HepG2 (cell line): ENCODE measurements at regions not wholly inside any gene's neighbourhood (a gene's known extent, or its start where the extent isn't known, plus 50 kb on each side); places are given as distances from the start of the nearest gene placed in this dataset.

Experiments used
- ATAC-seq: fragments of 200-7000 bp; cut with Tn5 transposase; 3 replicates; pipeline ENCODE4 v1.9.1; 2020; ENCODE audit warnings: mild to moderate bottlenecking, moderate library complexity
- BruUV-seq: library from RNA; stranded (reverse); fragments of 400-500 nt; replicated peaks from 2 replicates; lab custom pipeline; 2021; lab: Mats Ljungman, UMichigan
- CTCF ChIA-PET: fragments of 300-600 bp; formaldehyde crosslinking; extraction: SDS; loops from one replicate; lab custom pipeline; 2021; ENCODE audit warnings: low total read pairs, inconsistent platforms, low intra/inter-chr PET ratio; lab: Yijun Ruan, JAX
- POLR2A ChIA-PET: fragments of 350-600 bp; sonication (Branson Sonifier 250); formaldehyde crosslinking; loops from one replicate; lab custom pipeline; 2020; ENCODE audit warnings: antibody characterized with exemption, inconsistent platforms; lab: Yijun Ruan, JAX
- DNase-seq: peaks from one replicate; pipeline ENCODE4 v3.0.0-alpha.2; 2015; ENCODE audit warnings: low spot score
- FAIRE-seq: peaks from 3 replicates; lab custom pipeline; 2011; peaks lifted over from hg19 to GRCh38; lab: Jason Lieb, UNC
- H2AFZ ChIP-seq: one replicate; pipeline ENCODE4 v1.6.1; 2011; ENCODE audit warnings: low read length, inconsistent platforms
- H3K27ac ChIP-seq: fragments of 300-600 bp; 3 replicates; pipeline ENCODE4 v1.8.0; 2011; ENCODE audit warnings: mixed run types, mild to moderate bottlenecking, mixed read lengths, low read length, inconsistent platforms; ENCODE audit not compliant: insufficient read depth; ENCODE audit errors: extremely low read length
- H3K27me3 ChIP-seq, 2 experiments: fragments of 200-600 bp in 1 of 2; 2 replicates in 1 of 2; 3 replicates in 1 of 2; pipeline versions ENCODE4 v1.6.0 to v1.8.0; 2011; ENCODE audit warnings: low read length in 2 of 2, mild to moderate bottlenecking in 2 of 2, moderate library complexity in 2 of 2, inconsistent platforms in 1 of 2; ENCODE audit not compliant: insufficient read depth in 2 of 2, control insufficient read depth in 1 of 2
- H3K36me3 ChIP-seq, 2 experiments: fragments of 200-600 bp in 1 of 2; replicated peaks in 1 of 2; 2 replicates in 1 of 2; 3 replicates in 1 of 2; pipeline versions ENCODE4 v1.5.1 to v1.8.0; 2011; ENCODE audit warnings: low read length in 2 of 2, inconsistent platforms in 1 of 2; ENCODE audit not compliant: insufficient read depth in 2 of 2, control insufficient read depth in 1 of 2
- H3K4me1 ChIP-seq: 2 replicates; pipeline ENCODE4 v1.5.1; 2012; ENCODE audit warnings: low read length, inconsistent platforms; ENCODE audit not compliant: insufficient read depth
- H3K4me2 ChIP-seq: 2 replicates; pipeline ENCODE4 v1.6.0; 2011; ENCODE audit warnings: low read depth, low read length, inconsistent platforms
- H3K4me3 ChIP-seq, 3 experiments: fragments of 200-600 bp in 1 of 3; sonication (generic), shearing (Covaris generic) in 1 of 3; replicated peaks in 1 of 3; 2 replicates each; pipeline ENCODE4 v1.5.1; 2011 to 2016; ENCODE audit warnings: low read length in 3 of 3, inconsistent platforms in 2 of 3, low read depth in 2 of 3, mild to moderate bottlenecking in 2 of 3, control low read depth in 1 of 3, mixed read lengths in 1 of 3; ENCODE audit not compliant: insufficient read depth in 1 of 3
- H3K79me2 ChIP-seq: one replicate; pipeline ENCODE4 v1.6.1; 2011; ENCODE audit warnings: low read length, inconsistent platforms; ENCODE audit not compliant: insufficient read depth
- H3K9ac ChIP-seq: 2 replicates; pipeline ENCODE4 v1.6.0; 2011; ENCODE audit warnings: mild to moderate bottlenecking, low read depth, low read length, inconsistent platforms; ENCODE audit not compliant: insufficient read depth
- H3K9me3 ChIP-seq: 2 replicates; pipeline ENCODE4 v1.5.1; 2012; ENCODE audit warnings: mild to moderate bottlenecking, low read length
- H4K20me1 ChIP-seq: 2 replicates; pipeline ENCODE4 v1.6.0; 2011; ENCODE audit warnings: inconsistent platforms, mild to moderate bottlenecking, low read length, moderate library complexity; ENCODE audit not compliant: insufficient read depth
- GABPB1 ChIP-seq: IDR thresholded peaks from 2 replicates; pipeline ENCODE4 v1.6.1; 2016; ENCODE audit warnings: mild to moderate bottlenecking, missing genetic modification reagents, moderate library complexity, missing compliant biosample characterization
- ISL2 ChIP-seq: sonication (generic); formaldehyde crosslinking; IDR thresholded peaks from 2 replicates; pipeline ENCODE4 v1.5.0; 2020; ENCODE audit warnings: missing genetic modification reagents
- KDM1A ChIP-seq: IDR thresholded peaks from 2 replicates; pipeline ENCODE4 v1.6.1; 2016; ENCODE audit warnings: missing compliant biosample characterization
- MAFG ChIP-seq: sonication (generic); formaldehyde crosslinking; IDR thresholded peaks from 2 replicates; pipeline ENCODE4 v1.5.1; 2020; ENCODE audit warnings: mild to moderate bottlenecking, missing genetic modification reagents
- SIN3A ChIP-seq: IDR thresholded peaks from 2 replicates; pipeline ENCODE4 v1.6.1; 2011; ENCODE audit warnings: low read depth, mild to moderate bottlenecking, control low read depth, low read length, borderline replicate concordance
- TEAD2 ChIP-seq: sonication (generic); formaldehyde crosslinking; IDR thresholded peaks from 2 replicates; pipeline ENCODE4 v1.9.0; 2021; ENCODE audit warnings: missing genetic modification reagents
- ZMYM3 ChIP-seq: sonication (generic); formaldehyde crosslinking; IDR thresholded peaks from 2 replicates; pipeline ENCODE4 v1.5.1; 2020; ENCODE audit warnings: mild to moderate bottlenecking, missing genetic modification reagents
- ZNF230 ChIP-seq: sonication (generic); formaldehyde crosslinking; IDR thresholded peaks from 2 replicates; pipeline ENCODE4 v1.4.0; 2020; ENCODE audit warnings: mild to moderate bottlenecking, missing genetic modification reagents
- ZNF256 ChIP-seq: sonication (generic); formaldehyde crosslinking; conservative IDR thresholded peaks from 2 replicates; pipeline ENCODE4 v1.4.0; 2020; ENCODE audit warnings: missing genetic modification reagents
- ZNF44 ChIP-seq: sonication (generic); formaldehyde crosslinking; IDR thresholded peaks from 2 replicates; pipeline ENCODE4 v1.5.1; 2020; ENCODE audit warnings: mild to moderate bottlenecking, missing genetic modification reagents
- ZNF484 ChIP-seq: sonication (generic); formaldehyde crosslinking; IDR thresholded peaks from 2 replicates; pipeline ENCODE4 v1.5.1; 2020; ENCODE audit warnings: mild to moderate bottlenecking, low read depth, missing genetic modification reagents, borderline replicate concordance
- ZNF546 ChIP-seq: sonication (generic); formaldehyde crosslinking; conservative IDR thresholded peaks from 2 replicates; pipeline ENCODE4 v1.8.1; 2023; ENCODE audit warnings: mild to moderate bottlenecking, missing genetic modification reagents
- WGBS: methylation state at CpG from one replicate; pipeline ENCODE4 v1.1.6; 2017; ENCODE audit warnings: low lambda C conversion rate; 5-methylcytosine and 5-hydroxymethylcytosine counted together
- in situ Hi-C: cut with HindIII; loops from 2 replicates; pipeline ENCODE4 v1.10.0; 2017; ENCODE audit warnings: low pct_unique_long_range_greater_than_20kb; ENCODE audit not compliant: extremely low pct_ligation_motif_present
- intact Hi-C: fragments of 100-400 bp; cut with micrococcal nuclease; formaldehyde crosslinking; loops from one replicate; pipeline ENCODE4 v1.10.0; 2022; ENCODE audit not compliant: unreplicated experiment
- TF ChIP-seq, protein P1 (sequence below): sonication (generic); formaldehyde crosslinking; IDR thresholded peaks from 2 replicates; pipeline ENCODE4 v1.4.0; 2020; ENCODE audit warnings: mild to moderate bottlenecking, missing genetic modification reagents
- TF ChIP-seq, protein P2 (sequence below): sonication (generic); formaldehyde crosslinking; conservative IDR thresholded peaks from 2 replicates; pipeline ENCODE4 v1.4.0; 2020; ENCODE audit warnings: missing genetic modification reagents
- TF ChIP-seq, protein P3 (sequence below): sonication (generic); formaldehyde crosslinking; IDR thresholded peaks from 2 replicates; pipeline ENCODE4 v1.4.0; 2020; ENCODE audit warnings: missing genetic modification reagents
- TF ChIP-seq, protein P4 (sequence below): fragments of 450-650 bp; IDR thresholded peaks from 2 replicates; pipeline ENCODE4 v1.6.1; 2017; ENCODE audit warnings: mild to moderate bottlenecking

DNA sequence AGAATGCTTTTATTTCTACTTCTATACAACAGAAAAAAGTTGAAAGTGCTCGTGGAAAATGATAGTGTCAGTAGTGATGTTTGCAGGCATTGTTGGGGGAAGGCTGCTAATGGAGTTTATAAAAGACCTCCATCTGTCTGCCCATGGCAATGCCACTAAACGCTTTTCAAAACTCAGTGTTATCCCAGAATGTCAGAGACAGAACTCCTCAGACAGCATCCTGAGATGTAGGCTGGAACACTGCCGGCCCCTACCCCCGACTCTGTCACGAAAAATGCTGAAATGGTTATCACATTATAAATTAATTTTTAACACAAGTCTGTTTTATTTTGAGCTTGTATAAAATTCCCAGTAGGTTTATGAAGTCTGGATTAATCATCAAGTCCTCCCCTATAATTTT is 128.9 kb downstream of the HS3ST1 start:
- 5% methylated on average over 5 of the region's 5 CpGs for WGBS
- FAIRE-seq: no peak
- no peak overlapping the region for H3K4me3 ChIP-seq
- no TSS peak for BruUV-seq
- TF ChIP-seq ISL2 (CRISPR knock-in tag) (no peak), ZNF484 (CRISPR knock-in tag) (no peak)
- TF ChIP-seq, protein P1, sequence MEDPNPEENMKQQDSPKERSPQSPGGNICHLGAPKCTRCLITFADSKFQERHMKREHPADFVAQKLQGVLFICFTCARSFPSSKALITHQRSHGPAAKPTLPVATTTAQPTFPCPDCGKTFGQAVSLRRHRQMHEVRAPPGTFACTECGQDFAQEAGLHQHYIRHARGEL (CRISPR knock-in tag): no peak
- no peaks in the 10 kb centered on the region for H4K20me1 ChIP-seq
- intact Hi-C loops (no loop called here), in situ Hi-C loops (no loop called here)
- H3K4me2 ChIP-seq: no peak overlapping the region
- H3K4me1 ChIP-seq: no peaks in the 10 kb centered on the region
- no peaks in the 10 kb centered on the region for H3K79me2 ChIP-seq
- H3K27ac ChIP-seq: no peak overlapping the region
- no peak overlapping the region for H3K9ac ChIP-seq
- ATAC-seq: no peak
- no peak overlapping the region for H2AFZ ChIP-seq
- no peaks in the 10 kb centered on the region for H3K27me3 ChIP-seq
- no peak for DNase-seq
- H3K36me3 ChIP-seq: no peaks in the 10 kb centered on the region
- peaks cover 51% of the 10 kb centered on the region for H3K9me3 ChIP-seq
- CTCF ChIA-PET: no interaction called here
- POLR2A ChIA-PET: no interaction called here

DNA sequence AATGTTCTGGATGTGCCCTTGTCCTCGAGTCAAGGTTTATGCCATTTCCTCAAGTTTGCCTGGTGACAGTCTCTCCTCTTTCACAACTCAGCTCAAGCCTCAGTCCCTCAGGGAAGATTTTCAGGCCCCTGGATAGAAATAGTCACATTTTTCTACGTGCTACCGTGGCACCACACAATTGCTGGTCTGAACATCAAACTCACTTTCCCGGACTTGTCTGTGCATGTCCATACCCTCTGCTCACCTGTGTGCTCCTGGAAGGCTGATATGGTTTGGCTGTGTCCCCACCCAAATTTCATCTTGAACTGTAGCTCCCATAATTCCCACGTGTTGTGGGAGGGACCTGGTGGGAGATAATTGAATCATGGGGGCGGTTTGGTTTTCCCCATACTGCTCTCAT is 129.7 kb downstream of the HS3ST1 start:
- no TSS peak for BruUV-seq
- Histone ChIP-seq H3K9me3 (peaks cover 43% of the 10 kb centered on the region), H3K9ac (no peak overlapping the region), H3K4me1 (no peaks in the 10 kb centered on the region), H3K4me2 (no peak overlapping the region), H3K79me2 (no peaks in the 10 kb centered on the region), H4K20me1 (no peaks in the 10 kb centered on the region), H3K27me3 (no peaks in the 10 kb centered on the region), H3K4me3 (no peak overlapping the region), H3K36me3 (no peaks in the 10 kb centered on the region), H2AFZ (no peak overlapping the region), H3K27ac (no peak overlapping the region)
- in situ Hi-C loops: no loop called here
- 12% methylated on average over 6 of the region's 6 CpGs for WGBS
- POLR2A ChIA-PET: no interaction called here
- DNase-seq (no peak), FAIRE-seq (no peak), ATAC-seq (no peak)
- CTCF ChIA-PET: no interaction called here
- intact Hi-C loops: no loop called here
- TF ChIP-seq, protein P2, sequence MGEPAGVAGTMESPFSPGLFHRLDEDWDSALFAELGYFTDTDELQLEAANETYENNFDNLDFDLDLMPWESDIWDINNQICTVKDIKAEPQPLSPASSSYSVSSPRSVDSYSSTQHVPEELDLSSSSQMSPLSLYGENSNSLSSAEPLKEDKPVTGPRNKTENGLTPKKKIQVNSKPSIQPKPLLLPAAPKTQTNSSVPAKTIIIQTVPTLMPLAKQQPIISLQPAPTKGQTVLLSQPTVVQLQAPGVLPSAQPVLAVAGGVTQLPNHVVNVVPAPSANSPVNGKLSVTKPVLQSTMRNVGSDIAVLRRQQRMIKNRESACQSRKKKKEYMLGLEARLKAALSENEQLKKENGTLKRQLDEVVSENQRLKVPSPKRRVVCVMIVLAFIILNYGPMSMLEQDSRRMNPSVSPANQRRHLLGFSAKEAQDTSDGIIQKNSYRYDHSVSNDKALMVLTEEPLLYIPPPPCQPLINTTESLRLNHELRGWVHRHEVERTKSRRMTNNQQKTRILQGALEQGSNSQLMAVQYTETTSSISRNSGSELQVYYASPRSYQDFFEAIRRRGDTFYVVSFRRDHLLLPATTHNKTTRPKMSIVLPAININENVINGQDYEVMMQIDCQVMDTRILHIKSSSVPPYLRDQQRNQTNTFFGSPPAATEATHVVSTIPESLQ (CRISPR knock-in tag): no peak
- TF ChIP-seq GABPB1 (no peak), KDM1A (CRISPR knock-in tag) (no peak), SIN3A (no peak), MAFG (CRISPR knock-in tag) (no peak), TEAD2 (CRISPR knock-in tag) (no peak), ZNF546 (no peak), ZNF256 (no peak), ZMYM3 (CRISPR knock-in tag) (no peak), ZNF230 (CRISPR knock-in tag) (no peak), ZNF44 (no peak)
- TF ChIP-seq, protein P3, sequence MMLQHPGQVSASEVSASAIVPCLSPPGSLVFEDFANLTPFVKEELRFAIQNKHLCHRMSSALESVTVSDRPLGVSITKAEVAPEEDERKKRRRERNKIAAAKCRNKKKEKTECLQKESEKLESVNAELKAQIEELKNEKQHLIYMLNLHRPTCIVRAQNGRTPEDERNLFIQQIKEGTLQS (CRISPR knock-in tag): no peak
- TF ChIP-seq, protein P4, sequence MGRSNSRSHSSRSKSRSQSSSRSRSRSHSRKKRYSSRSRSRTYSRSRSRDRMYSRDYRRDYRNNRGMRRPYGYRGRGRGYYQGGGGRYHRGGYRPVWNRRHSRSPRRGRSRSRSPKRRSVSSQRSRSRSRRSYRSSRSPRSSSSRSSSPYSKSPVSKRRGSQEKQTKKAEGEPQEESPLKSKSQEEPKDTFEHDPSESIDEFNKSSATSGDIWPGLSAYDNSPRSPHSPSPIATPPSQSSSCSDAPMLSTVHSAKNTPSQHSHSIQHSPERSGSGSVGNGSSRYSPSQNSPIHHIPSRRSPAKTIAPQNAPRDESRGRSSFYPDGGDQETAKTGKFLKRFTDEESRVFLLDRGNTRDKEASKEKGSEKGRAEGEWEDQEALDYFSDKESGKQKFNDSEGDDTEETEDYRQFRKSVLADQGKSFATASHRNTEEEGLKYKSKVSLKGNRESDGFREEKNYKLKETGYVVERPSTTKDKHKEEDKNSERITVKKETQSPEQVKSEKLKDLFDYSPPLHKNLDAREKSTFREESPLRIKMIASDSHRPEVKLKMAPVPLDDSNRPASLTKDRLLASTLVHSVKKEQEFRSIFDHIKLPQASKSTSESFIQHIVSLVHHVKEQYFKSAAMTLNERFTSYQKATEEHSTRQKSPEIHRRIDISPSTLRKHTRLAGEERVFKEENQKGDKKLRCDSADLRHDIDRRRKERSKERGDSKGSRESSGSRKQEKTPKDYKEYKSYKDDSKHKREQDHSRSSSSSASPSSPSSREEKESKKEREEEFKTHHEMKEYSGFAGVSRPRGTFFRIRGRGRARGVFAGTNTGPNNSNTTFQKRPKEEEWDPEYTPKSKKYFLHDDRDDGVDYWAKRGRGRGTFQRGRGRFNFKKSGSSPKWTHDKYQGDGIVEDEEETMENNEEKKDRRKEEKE: no peak
